ENCODE measurements at regions not wholly inside any gene's neighbourhood (a gene's known extent, or its start where the extent isn't known, plus 50 kb on each side); places are given as distances from the start of the nearest gene placed in this dataset.

GRCh38 chr1:201728731-201729130, 100.2 kb upstream of the IPO9 start:
- H3K27me3 ChIP-seq = no peaks in the 10 kb centered on the region
- no peak overlapping the region for H3K4me3 ChIP-seq
- H3K9me3 ChIP-seq = no peaks in the 10 kb centered on the region
- no peaks in the 10 kb centered on the region for H3K36me3 ChIP-seq
- DNase-seq (no peak), ATAC-seq (no peak)
- TF ChIP-seq CTCF (IDR thresholded peaks at IDR 0.05) (no peak), POLR2A (IDR thresholded peaks at IDR 0.05) (no peak)
- intact Hi-C loops (cut with DNase I) = no loop called here
- peak overlapping the region in 9 of 12 donors; percentile 17 to 98 (median 78) for H3K27ac ChIP-seq
- H3K4me1 ChIP-seq = peaks cover 4 to 90% (median 65%) of the 10 kb centered on the region in 12 donors

DNA sequence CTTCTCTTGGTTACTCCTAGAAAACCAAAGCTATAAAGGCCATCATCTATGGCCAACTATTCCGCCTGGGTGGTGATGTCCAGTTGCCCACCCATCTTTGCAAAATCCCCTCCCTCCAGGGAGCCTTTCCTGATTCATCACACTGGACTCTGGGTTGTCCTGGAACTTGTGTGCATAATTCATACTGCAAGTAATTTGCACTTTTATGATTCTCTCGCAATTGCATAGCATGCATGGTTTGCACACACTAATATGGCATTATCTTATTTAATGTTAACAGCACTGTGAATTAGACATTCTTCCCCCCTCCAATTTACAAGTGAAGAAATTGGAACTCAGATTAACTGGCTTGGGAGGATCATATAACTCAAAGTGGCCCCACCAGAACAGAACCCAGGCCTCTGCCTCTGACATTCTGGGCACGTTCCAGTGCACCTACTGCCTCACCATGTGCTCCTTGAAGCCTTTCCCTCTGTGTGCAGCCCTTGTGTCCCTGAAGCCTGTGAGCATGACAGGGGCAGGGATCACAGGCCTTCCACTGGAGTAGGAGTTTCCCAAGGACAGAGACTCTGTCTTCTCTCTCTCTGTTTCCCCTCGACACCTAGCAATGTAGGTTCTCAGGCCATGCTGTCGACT, 98.9 kb upstream of the IPO9 start:
- intact Hi-C loops (cut with DNase I) = no loop called here
- ATAC-seq = no peak
- no peaks in the 10 kb centered on the region for H3K36me3 ChIP-seq
- no peaks in the 10 kb centered on the region for H3K27me3 ChIP-seq
- TF ChIP-seq CTCF (IDR thresholded peaks at IDR 0.05) (no peak), POLR2A (IDR thresholded peaks at IDR 0.05) (no peak)
- peak overlapping the region; percentile 9 to 98 (median 80) for H3K27ac ChIP-seq
- DNase-seq = no peak
- H3K4me3 ChIP-seq = no peak overlapping the region
- peaks cover 0 to 90% (median 59%) of the 10 kb centered on the region in 12 donors for H3K4me1 ChIP-seq
- no peaks in the 10 kb centered on the region for H3K9me3 ChIP-seq
- 78 to 81% (median 79%) methylated on average over 5 of the region's 5 CpGs for WGBS, 4 donors

DNA sequence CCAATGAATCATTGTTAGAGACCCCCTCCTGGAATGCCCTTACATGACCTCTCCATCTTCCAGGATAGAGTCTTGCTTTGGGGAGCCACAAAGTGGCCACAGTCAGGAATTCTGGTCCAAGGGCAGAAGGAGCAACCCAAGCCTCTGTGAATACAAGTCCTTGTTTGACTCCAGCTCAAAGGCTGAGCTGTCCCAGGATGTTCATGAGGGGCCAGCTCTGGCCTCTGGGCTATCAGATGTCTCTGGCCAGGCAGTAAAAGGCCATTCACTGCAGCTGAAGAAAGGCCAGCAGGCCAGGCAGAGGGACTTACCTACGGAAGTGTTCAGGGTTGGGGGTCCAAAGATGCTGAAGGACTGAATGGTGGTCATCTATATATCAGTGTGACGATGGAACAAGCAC, 98.3 kb upstream of the IPO9 start:
- Histone ChIP-seq H3K4me3 (peak overlapping the region in 1 of 12 donors; percentile 2), H3K27ac (peak overlapping the region; percentile 9 to 98 (median 80)), H3K27me3 (no peaks in the 10 kb centered on the region), H3K36me3 (no peaks in the 10 kb centered on the region), H3K4me1 (peaks cover 0 to 91% (median 62%) of the 10 kb centered on the region in 12 donors), H3K9me3 (no peaks in the 10 kb centered on the region)
- TF ChIP-seq POLR2A (IDR thresholded peaks at IDR 0.05) (no peak), CTCF (IDR thresholded peaks at IDR 0.05) (no peak)
- intact Hi-C loops (cut with DNase I) = no loop called here
- 33 to 61% (median 48%) methylated on average over 2 of the region's 2 CpGs for WGBS, 4 donors
- ATAC-seq = no peak
- DNase-seq = no peak

GRCh38 chr1:201731142-201731541, 97.8 kb upstream of the IPO9 start:
- ATAC-seq (peak; percentile 4 to 29 (median 16)), DNase-seq (no peak)
- TF ChIP-seq CTCF (IDR thresholded peaks at IDR 0.05) (no peak), POLR2A (IDR thresholded peaks at IDR 0.05) (no peak)
- WGBS, 4 donors = 36 to 56% (median 48%) methylated on average over 11 of the region's 11 CpGs
- Histone ChIP-seq H3K4me3 (peak overlapping the region in 1 of 12 donors; percentile 2), H3K27ac (peak overlapping the region; percentile 9 to 98 (median 80)), H3K9me3 (no peaks in the 10 kb centered on the region), H3K27me3 (no peaks in the 10 kb centered on the region), H3K4me1 (peaks cover 0 to 92% (median 65%) of the 10 kb centered on the region in 12 donors), H3K36me3 (no peaks in the 10 kb centered on the region)
- intact Hi-C loops (cut with DNase I) = no loop called here
